Loucy (cell line): ENCODE measurements at regions not wholly inside any gene's neighbourhood (a gene's known extent, or its start where the extent isn't known, plus 50 kb on each side); places are given as distances from the start of the nearest gene placed in this dataset.

Experiments used
- H2AFZ ChIP-seq: fragments of 200-600 bp; sonication (generic); 2 replicates; pipeline ENCODE4 v1.6.0; 2016; ENCODE audit warnings: antibody characterized with exemption, mild to moderate bottlenecking, low read length, moderate library complexity
- H3F3A ChIP-seq: fragments of 200-600 bp; 2 replicates; pipeline ENCODE4 v1.6.0; 2016; ENCODE audit warnings: antibody characterized with exemption, low read depth, mild to moderate bottlenecking
- H3K27me3 ChIP-seq: fragments of 200-600 bp; sonication (generic); 2 replicates; pipeline ENCODE4 v1.6.1; 2014; ENCODE audit warnings: low read length, mild to moderate bottlenecking; ENCODE audit not compliant: insufficient read depth, poor library complexity, severe bottlenecking
- H3K36me3 ChIP-seq: fragments of 200-600 bp; sonication (generic); 2 replicates; pipeline ENCODE4 v1.6.1; 2016; ENCODE audit warnings: low read length; ENCODE audit not compliant: insufficient read depth
- H3K4me1 ChIP-seq: fragments of 200-600 bp; sonication (generic); 2 replicates; pipeline ENCODE4 v1.5.1; 2014; ENCODE audit warnings: low read length, mild to moderate bottlenecking; ENCODE audit not compliant: insufficient read depth, poor library complexity, severe bottlenecking
- H3K4me2 ChIP-seq: fragments of 200-600 bp; sonication (generic); 2 replicates; pipeline ENCODE4 v1.6.0; 2014; ENCODE audit warnings: antibody characterized with exemption, low read length, low read depth, mild to moderate bottlenecking; ENCODE audit not compliant: poor library complexity, severe bottlenecking
- H3K4me3 ChIP-seq: fragments of 200-600 bp; sonication (generic); 2 replicates; pipeline ENCODE4 v1.5.1; 2014; ENCODE audit warnings: low read length, mild to moderate bottlenecking, mixed read lengths; ENCODE audit not compliant: poor library complexity, severe bottlenecking
- H3K79me2 ChIP-seq: fragments of 200-600 bp; sonication (generic); 2 replicates; pipeline ENCODE4 v1.6.1; 2014; ENCODE audit warnings: low read length; ENCODE audit not compliant: insufficient read depth
- H3K9ac ChIP-seq: fragments of 200-600 bp; sonication (generic); 2 replicates; pipeline ENCODE4 v1.6.0; 2014; ENCODE audit warnings: mild to moderate bottlenecking, low read depth, low read length, moderate library complexity; ENCODE audit not compliant: poor library complexity, severe bottlenecking
- H3K9me2 ChIP-seq: fragments of 200-600 bp; sonication (generic); replicated peaks from 2 replicates; pipeline ENCODE4 v1.6.1; 2016; ENCODE audit warnings: low read depth, low read length, mixed read lengths
- H3K9me3 ChIP-seq: fragments of 200-600 bp; sonication (generic); 2 replicates; pipeline ENCODE4 v1.6.1; 2014; ENCODE audit warnings: mild to moderate bottlenecking, antibody characterized with exemption, low read length, low read depth; ENCODE audit not compliant: insufficient read depth
- H4K20me1 ChIP-seq: fragments of 200-600 bp; sonication (generic); 2 replicates; pipeline ENCODE4 v1.6.0; 2014; ENCODE audit warnings: antibody characterized with exemption, low read length, mild to moderate bottlenecking; ENCODE audit not compliant: insufficient read depth, poor library complexity, severe bottlenecking
- CTCF ChIP-seq: fragments of 200-600 bp; sonication (generic); conservative IDR thresholded peaks from 2 replicates; pipeline ENCODE4 v1.5.1; 2014; ENCODE audit warnings: mild to moderate bottlenecking, antibody characterized with exemption, low read length
- EZH2phosphoT487 ChIP-seq: fragments of 200-600 bp; IDR thresholded peaks from 2 replicates; pipeline ENCODE4 v1.6.1; 2018; ENCODE audit warnings: antibody characterized with exemption, mild to moderate bottlenecking, moderate library complexity, borderline replicate concordance

GRCh38 chr13:33543631-33544265 lies 258.2 kb upstream of the STARD13 start:
- Histone ChIP-seq H3K27me3 (no peaks in the 10 kb centered on the region), H2AFZ (no peak overlapping the region), H3K4me2 (no peak overlapping the region), H3K9ac (no peak overlapping the region), H3K36me3 (no peaks in the 10 kb centered on the region), H3K4me1 (no peaks in the 10 kb centered on the region), H3F3A (no peaks in the 10 kb centered on the region), H3K9me2 (no peaks in the 10 kb centered on the region), H3K4me3 (no peak overlapping the region), H4K20me1 (no peaks in the 10 kb centered on the region), H3K79me2 (no peaks in the 10 kb centered on the region), H3K9me3 (no peaks in the 10 kb centered on the region)
- TF ChIP-seq CTCF (no peak), EZH2phosphoT487 (no peak)

GRCh38 chr13:33544308-33544707 lies 258.8 kb upstream of the STARD13 start:
- Histone ChIP-seq H3K36me3 (no peaks in the 10 kb centered on the region), H3K79me2 (no peaks in the 10 kb centered on the region), H3K9ac (no peak overlapping the region), H3F3A (no peaks in the 10 kb centered on the region), H3K4me2 (no peak overlapping the region), H3K27me3 (no peaks in the 10 kb centered on the region), H3K4me1 (no peaks in the 10 kb centered on the region), H3K9me3 (no peaks in the 10 kb centered on the region), H3K9me2 (no peaks in the 10 kb centered on the region), H2AFZ (no peak overlapping the region), H4K20me1 (no peaks in the 10 kb centered on the region), H3K4me3 (no peak overlapping the region)
- TF ChIP-seq CTCF (no peak), EZH2phosphoT487 (no peak)

GRCh38 chr13:33545492-33545891 lies 259.9 kb upstream of the STARD13 start:
- no peak overlapping the region for H3K4me2 ChIP-seq

More at GRCh38 chr13:33545492-33545891, 259.9 kb upstream of the STARD13 start:
- Histone ChIP-seq H3K27me3 (no peaks in the 10 kb centered on the region), H3K9ac (no peak overlapping the region), H3K79me2 (no peaks in the 10 kb centered on the region), H3F3A (no peaks in the 10 kb centered on the region), H3K9me3 (no peaks in the 10 kb centered on the region), H3K4me3 (no peak overlapping the region), H2AFZ (no peak overlapping the region), H4K20me1 (no peaks in the 10 kb centered on the region), H3K9me2 (no peaks in the 10 kb centered on the region), H3K4me1 (no peaks in the 10 kb centered on the region), H3K36me3 (no peaks in the 10 kb centered on the region)
- TF ChIP-seq EZH2phosphoT487 (no peak), CTCF (no peak)
